ENCODE measurements at regions not wholly inside any gene's neighbourhood (a gene's known extent, or its start where the extent isn't known, plus 50 kb on each side); places are given as distances from the start of the nearest gene placed in this dataset.
"Not testable (repeated sequence)": the region's sequence is repeated elsewhere in the genome, so short reads cannot be mapped to it uniquely, and the experiment has no call there.

GRCh38 chr6:67802771-67803170 lies 832.3 kb upstream of the ADGRB3 start:
- Mint-ChIP-seq H3K4me1 (no peaks in the 10 kb centered on the region), H3K27me3 (ENCODE audit: low read depth in 2 of 2) (no peaks in the 10 kb centered on the region), H3K9me3 (peaks cover 16 to 27% of the 10 kb centered on the region in 2 donors), H3K27ac (no peak overlapping the region), H3K4me3 (no peak overlapping the region), H3K36me3 (peaks cover 6% of the 10 kb centered on the region)
- Histone ChIP-seq H3K27ac (ENCODE audit: low read length) (no peak overlapping the region), H3K9me3 (ENCODE audit: control insufficient read depth, insufficient read depth, low read length) (peaks cover 19% of the 10 kb centered on the region), H3K4me3 (ENCODE audit: low read length) (no peak overlapping the region), H3K4me1 (ENCODE audit: control insufficient read depth, insufficient read depth, low read length) (no peaks in the 10 kb centered on the region), H3K36me3 (ENCODE audit: control insufficient read depth, insufficient read depth, low read length) (no peaks in the 10 kb centered on the region), H3K27me3 (ENCODE audit: control insufficient read depth, insufficient read depth, low read length) (no peaks in the 10 kb centered on the region)
- no peak for TF ChIP-seq CTCF (IDR thresholded peaks at IDR 0.05)
- no peak for DNase-seq
- intact Hi-C loops (cut with micrococcal nuclease), result no loop called here
- no peak for ATAC-seq

- no peaks in the 10 kb centered on the region for H3K36me3 Mint-ChIP-seq
- Histone ChIP-seq H3K9me3 (ENCODE audit: control insufficient read depth, insufficient read depth, low read length) (peaks cover 7% of the 10 kb centered on the region), H3K27ac (ENCODE audit: low read length) (no peak overlapping the region), H3K4me3 (ENCODE audit: low read length) (no peak overlapping the region), H3K4me1 (ENCODE audit: control insufficient read depth, insufficient read depth, low read length) (no peaks in the 10 kb centered on the region), H3K36me3 (ENCODE audit: control insufficient read depth, insufficient read depth, low read length) (no peaks in the 10 kb centered on the region), H3K27me3 (ENCODE audit: control insufficient read depth, insufficient read depth, low read length) (no peaks in the 10 kb centered on the region)
- H3K27ac Mint-ChIP-seq, result no peak overlapping the region
- no peak for DNase-seq
- ATAC-seq, result no peak
- intact Hi-C loops (cut with micrococcal nuclease), result no loop called here
- 66% methylated on average over 2 of the region's 2 CpGs for WGBS (ENCODE audit: insufficient coverage)
- no peaks in the 10 kb centered on the region for H3K4me1 Mint-ChIP-seq
- H3K4me3 Mint-ChIP-seq, result no peak overlapping the region
- no peaks in the 10 kb centered on the region for H3K27me3 Mint-ChIP-seq (ENCODE audit: low read depth in 2 of 2)
- peaks cover 10 to 15% of the 10 kb centered on the region in 2 donors for H3K9me3 Mint-ChIP-seq
- TF ChIP-seq CTCF (IDR thresholded peaks at IDR 0.05), result no peak
Measured at GRCh38 chr6:67792996-67793395, 842.1 kb upstream of the ADGRB3 start.

- Histone ChIP-seq H3K36me3 (ENCODE audit: control insufficient read depth, insufficient read depth, low read length) (no peaks in the 10 kb centered on the region), H3K4me1 (ENCODE audit: control insufficient read depth, insufficient read depth, low read length) (no peaks in the 10 kb centered on the region), H3K4me3 (ENCODE audit: low read length) (no peak overlapping the region), H3K9me3 (ENCODE audit: control insufficient read depth, insufficient read depth, low read length) (peaks cover under 1% of the 10 kb centered on the region), H3K27ac (ENCODE audit: low read length) (no peak overlapping the region), H3K27me3 (ENCODE audit: control insufficient read depth, insufficient read depth, low read length) (no peaks in the 10 kb centered on the region)
- H3K27ac Mint-ChIP-seq, result no peak overlapping the region
- no peaks in the 10 kb centered on the region for H3K36me3 Mint-ChIP-seq
- no peaks in the 10 kb centered on the region for H3K27me3 Mint-ChIP-seq (ENCODE audit: low read depth in 2 of 2)
- 63% methylated on average over 1 of the region's 1 CpG for WGBS (ENCODE audit: insufficient coverage)
- TF ChIP-seq CTCF (IDR thresholded peaks at IDR 0.05), result no peak
- ATAC-seq, result no peak
- no peak for DNase-seq
- peaks cover 8 to 9% of the 10 kb centered on the region in 2 donors for H3K9me3 Mint-ChIP-seq
- no peak overlapping the region for H3K4me3 Mint-ChIP-seq
- no peaks in the 10 kb centered on the region for H3K4me1 Mint-ChIP-seq
- intact Hi-C loops (cut with micrococcal nuclease), result no loop called here
Measured at GRCh38 chr6:67790569-67790968, 844.5 kb upstream of the ADGRB3 start.

- H3K9me3 ChIP-seq (ENCODE audit: control insufficient read depth, insufficient read depth, low read length); H3K27me3 ChIP-seq (ENCODE audit: control insufficient read depth, insufficient read depth, low read length); H3K36me3 Mint-ChIP-seq; H3K27ac Mint-ChIP-seq; H3K9me3 Mint-ChIP-seq; H3K4me3 Mint-ChIP-seq; H3K36me3 ChIP-seq (ENCODE audit: control insufficient read depth, insufficient read depth, low read length); DNase-seq; H3K4me1 Mint-ChIP-seq; intact Hi-C loops (cut with micrococcal nuclease); ATAC-seq; H3K4me3 ChIP-seq (ENCODE audit: low read length); H3K27me3 Mint-ChIP-seq (ENCODE audit: low read depth in 2 of 2); H3K4me1 ChIP-seq (ENCODE audit: control insufficient read depth, insufficient read depth, low read length); H3K27ac ChIP-seq (ENCODE audit: low read length): not testable (repeated sequence)
- WGBS (ENCODE audit: insufficient coverage), result no CpG with 5 or more reads among the region's 1 CpG
Measured at GRCh38 chr6:67787119-67787518, 848.0 kb upstream of the ADGRB3 start.
